GM23338 (cell line): ENCODE measurements at regions not wholly inside any gene's neighbourhood (a gene's known extent, or its start where the extent isn't known, plus 50 kb on each side); places are given as distances from the start of the nearest gene placed in this dataset.

ENCODE experiments used
- ATAC-seq: fragments of 200-7000 bp; cut with Tn5 transposase; 3 replicates; pipeline ENCODE4 v1.9.1; 2020
- DNase-seq: peaks from one replicate; pipeline ENCODE4 v3.0.0-alpha.2; 2015; ENCODE audit warnings: low spot score
- H2AFZ ChIP-seq: fragments of 200-600 bp; sonication (generic); 2 replicates; pipeline ENCODE4 v1.8.0; 2016; ENCODE audit warnings: antibody characterized with exemption, mild to moderate bottlenecking, moderate library complexity
- H3F3A ChIP-seq: fragments of 200-600 bp; sonication (generic); replicated peaks from 2 replicates; pipeline ENCODE4 v1.8.0; 2017; ENCODE audit warnings: antibody characterized with exemption, mixed run types, low read depth
- H3K27ac ChIP-seq: fragments of 200-600 bp; sonication (generic); 2 replicates; pipeline ENCODE4 v1.6.1; 2016; ENCODE audit warnings: low read depth
- H3K27me3 ChIP-seq: fragments of 200-600 bp; sonication (generic); 2 replicates; pipeline ENCODE4 v1.8.0; 2016; ENCODE audit warnings: mild to moderate bottlenecking, mixed run types, moderate library complexity; ENCODE audit not compliant: insufficient read depth
- H3K36me3 ChIP-seq: fragments of 200-600 bp; sonication (generic); 2 replicates; pipeline ENCODE4 v1.8.0; 2016; ENCODE audit warnings: mild to moderate bottlenecking; ENCODE audit not compliant: insufficient read depth
- H3K4me1 ChIP-seq: fragments of 200-600 bp; sonication (generic); 2 replicates; pipeline ENCODE4 v1.8.0; 2016; ENCODE audit warnings: mild to moderate bottlenecking, moderate library complexity; ENCODE audit not compliant: insufficient read depth
- H3K4me2 ChIP-seq: fragments of 200-600 bp; sonication (generic); 2 replicates; pipeline ENCODE4 v1.7.1; 2017; ENCODE audit warnings: mixed run types
- H3K4me3 ChIP-seq: fragments of 200-600 bp; sonication (generic); 2 replicates; pipeline ENCODE4 v1.6.1; 2016; ENCODE audit warnings: mixed run types
- H3K79me2 ChIP-seq: fragments of 200-600 bp; sonication (generic); replicated peaks from 2 replicates; pipeline ENCODE4 v1.8.0; 2017; ENCODE audit warnings: mild to moderate bottlenecking; ENCODE audit not compliant: insufficient read depth
- H3K9me2 ChIP-seq: fragments of 200-600 bp; sonication (generic); 2 replicates; pipeline ENCODE4 v1.8.0; 2017; ENCODE audit not compliant: insufficient read depth
- H4K20me1 ChIP-seq: fragments of 200-600 bp; sonication (generic); replicated peaks from 2 replicates; pipeline ENCODE4 v1.8.0; 2017; ENCODE audit warnings: mild to moderate bottlenecking; ENCODE audit not compliant: insufficient read depth
- H3K27ac Mint-ChIP-seq: 2 replicates; pipeline ENCODE4 v1.8.0; 2020; ENCODE audit warnings: inconsistent platforms, mild to moderate bottlenecking, moderate library complexity, mixed read lengths
- H3K27me3 Mint-ChIP-seq: 3 replicates; pipeline ENCODE4 v1.8.0; 2022; ENCODE audit warnings: low read depth, mild to moderate bottlenecking, moderate library complexity, mixed read lengths, inconsistent platforms; ENCODE audit not compliant: insufficient read depth, poor library complexity
- H3K36me3 Mint-ChIP-seq: 3 replicates; pipeline ENCODE4 v1.8.0; 2021; ENCODE audit warnings: low read depth, mild to moderate bottlenecking, inconsistent platforms, moderate library complexity, mixed read lengths
- H3K4me1 Mint-ChIP-seq: 3 replicates; pipeline ENCODE4 v1.8.0; 2020; ENCODE audit warnings: mild to moderate bottlenecking, inconsistent platforms, mixed read lengths
- H3K4me3 Mint-ChIP-seq: 3 replicates; pipeline ENCODE4 v1.8.0; 2021; ENCODE audit warnings: moderate library complexity, mild to moderate bottlenecking, inconsistent platforms, mixed read lengths
- H3K9me3 Mint-ChIP-seq: 3 replicates; pipeline ENCODE4 v1.8.0; 2020; ENCODE audit warnings: moderate library complexity, mild to moderate bottlenecking, inconsistent platforms, mixed read lengths
- CREB1 ChIP-seq: fragments of 250-450 bp; sonication (Bioruptor Pico); IDR thresholded peaks from 2 replicates; pipeline ENCODE4 v1.5.0; 2020; ENCODE audit warnings: low read depth, mild to moderate bottlenecking, moderate library complexity
- EZH2phosphoT487 ChIP-seq: fragments of 200-600 bp; sonication (generic); IDR thresholded peaks from one replicate; pipeline ENCODE4 v1.8.1; 2018; ENCODE audit warnings: antibody characterized with exemption; ENCODE audit not compliant: unreplicated experiment
- STAT1 ChIP-seq: IDR thresholded peaks from one replicate; pipeline ENCODE4 v1.6.1; 2016; ENCODE audit warnings: antibody characterized with exemption; ENCODE audit not compliant: unreplicated experiment
- ZNF114 ChIP-seq: fragments of 250-450 bp; sonication (Bioruptor Pico); IDR thresholded peaks from 2 replicates; pipeline ENCODE4 v1.5.0; 2020; ENCODE audit warnings: mild to moderate bottlenecking, moderate library complexity
- TF ChIP-seq, protein P1 (sequence below): IDR thresholded peaks from 2 replicates; pipeline ENCODE4 v1.6.1; 2016; ENCODE audit warnings: antibody characterized with exemption
- TF ChIP-seq, protein P2 (sequence below): fragments of 250-450 bp; sonication (Bioruptor Pico); IDR thresholded peaks from 2 replicates; pipeline ENCODE4 v1.5.0; 2020; ENCODE audit warnings: mild to moderate bottlenecking, moderate library complexity

DNA sequence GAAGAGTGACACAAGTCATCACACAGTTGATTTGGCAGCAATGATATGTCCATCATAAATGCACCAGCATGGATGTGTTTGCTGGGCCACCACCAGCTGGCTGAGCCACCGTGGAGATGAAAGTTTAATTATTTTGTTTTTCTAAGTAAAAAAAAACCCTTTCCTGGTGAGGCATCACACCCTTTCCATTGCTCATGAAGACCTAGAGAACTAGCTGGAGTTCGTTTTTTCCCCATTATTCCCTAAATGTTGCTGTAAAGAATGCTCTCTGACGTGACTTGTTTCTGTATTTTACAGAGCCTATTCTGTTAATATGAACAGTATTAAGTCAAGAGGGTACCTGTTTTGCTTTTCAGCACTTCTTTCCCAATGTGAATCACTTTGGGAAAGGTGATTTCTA, 257.9 kb downstream of the MSRB3 start (continued):
- TF ChIP-seq EZH2phosphoT487 = no peak
- TF ChIP-seq, protein P1, sequence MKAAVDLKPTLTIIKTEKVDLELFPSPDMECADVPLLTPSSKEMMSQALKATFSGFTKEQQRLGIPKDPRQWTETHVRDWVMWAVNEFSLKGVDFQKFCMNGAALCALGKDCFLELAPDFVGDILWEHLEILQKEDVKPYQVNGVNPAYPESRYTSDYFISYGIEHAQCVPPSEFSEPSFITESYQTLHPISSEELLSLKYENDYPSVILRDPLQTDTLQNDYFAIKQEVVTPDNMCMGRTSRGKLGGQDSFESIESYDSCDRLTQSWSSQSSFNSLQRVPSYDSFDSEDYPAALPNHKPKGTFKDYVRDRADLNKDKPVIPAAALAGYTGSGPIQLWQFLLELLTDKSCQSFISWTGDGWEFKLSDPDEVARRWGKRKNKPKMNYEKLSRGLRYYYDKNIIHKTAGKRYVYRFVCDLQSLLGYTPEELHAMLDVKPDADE = no peak

DNA sequence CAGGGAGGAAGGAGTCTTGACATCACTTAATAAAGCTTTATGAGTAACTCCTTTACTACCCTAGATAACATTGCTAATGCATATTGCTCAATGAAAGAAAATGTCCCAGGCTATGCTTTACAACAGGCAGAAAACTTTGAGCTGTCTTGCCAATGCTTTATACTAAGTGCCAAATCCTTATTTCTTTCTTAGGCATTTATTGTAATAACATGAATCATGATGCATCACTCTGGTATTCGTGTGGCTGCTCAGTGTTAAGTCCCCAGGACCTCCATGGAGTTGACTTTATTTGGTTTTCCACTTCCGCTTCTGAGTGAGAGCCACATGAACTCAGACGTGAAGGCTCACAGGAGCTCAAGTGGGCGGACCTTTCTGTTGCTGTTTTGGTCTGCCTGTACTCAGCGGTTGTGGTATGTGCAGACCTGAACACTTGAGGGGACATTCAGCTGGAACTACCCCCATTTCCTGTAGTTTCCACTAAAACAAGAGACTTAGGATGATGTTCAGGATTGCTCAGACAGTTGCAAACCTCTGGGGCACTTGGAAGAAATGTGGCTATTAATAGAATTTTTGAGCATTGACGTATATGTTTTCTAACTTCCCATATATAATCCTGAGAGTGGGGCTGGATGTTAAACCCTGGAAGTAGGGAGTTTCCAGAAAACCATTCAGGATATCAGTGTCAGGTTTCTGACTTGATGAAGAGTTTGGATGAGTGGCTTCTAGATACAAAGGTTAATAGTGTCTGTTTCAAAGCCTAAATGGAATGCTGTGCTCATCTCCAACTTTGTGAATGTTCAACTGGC, 258.6 kb downstream of the MSRB3 start:
- H3K27ac Mint-ChIP-seq = no peak overlapping the region
- H3F3A ChIP-seq = no peaks in the 10 kb centered on the region
- H3K4me2 ChIP-seq = no peak overlapping the region
- H4K20me1 ChIP-seq = no peaks in the 10 kb centered on the region
- ATAC-seq (no peak), DNase-seq (no peak)
- TF ChIP-seq STAT1 (no peak), ZNF114 (CRISPR knock-in tag) (no peak), CREB1 (CRISPR knock-in tag) (no peak)
- TF ChIP-seq, protein P2, sequence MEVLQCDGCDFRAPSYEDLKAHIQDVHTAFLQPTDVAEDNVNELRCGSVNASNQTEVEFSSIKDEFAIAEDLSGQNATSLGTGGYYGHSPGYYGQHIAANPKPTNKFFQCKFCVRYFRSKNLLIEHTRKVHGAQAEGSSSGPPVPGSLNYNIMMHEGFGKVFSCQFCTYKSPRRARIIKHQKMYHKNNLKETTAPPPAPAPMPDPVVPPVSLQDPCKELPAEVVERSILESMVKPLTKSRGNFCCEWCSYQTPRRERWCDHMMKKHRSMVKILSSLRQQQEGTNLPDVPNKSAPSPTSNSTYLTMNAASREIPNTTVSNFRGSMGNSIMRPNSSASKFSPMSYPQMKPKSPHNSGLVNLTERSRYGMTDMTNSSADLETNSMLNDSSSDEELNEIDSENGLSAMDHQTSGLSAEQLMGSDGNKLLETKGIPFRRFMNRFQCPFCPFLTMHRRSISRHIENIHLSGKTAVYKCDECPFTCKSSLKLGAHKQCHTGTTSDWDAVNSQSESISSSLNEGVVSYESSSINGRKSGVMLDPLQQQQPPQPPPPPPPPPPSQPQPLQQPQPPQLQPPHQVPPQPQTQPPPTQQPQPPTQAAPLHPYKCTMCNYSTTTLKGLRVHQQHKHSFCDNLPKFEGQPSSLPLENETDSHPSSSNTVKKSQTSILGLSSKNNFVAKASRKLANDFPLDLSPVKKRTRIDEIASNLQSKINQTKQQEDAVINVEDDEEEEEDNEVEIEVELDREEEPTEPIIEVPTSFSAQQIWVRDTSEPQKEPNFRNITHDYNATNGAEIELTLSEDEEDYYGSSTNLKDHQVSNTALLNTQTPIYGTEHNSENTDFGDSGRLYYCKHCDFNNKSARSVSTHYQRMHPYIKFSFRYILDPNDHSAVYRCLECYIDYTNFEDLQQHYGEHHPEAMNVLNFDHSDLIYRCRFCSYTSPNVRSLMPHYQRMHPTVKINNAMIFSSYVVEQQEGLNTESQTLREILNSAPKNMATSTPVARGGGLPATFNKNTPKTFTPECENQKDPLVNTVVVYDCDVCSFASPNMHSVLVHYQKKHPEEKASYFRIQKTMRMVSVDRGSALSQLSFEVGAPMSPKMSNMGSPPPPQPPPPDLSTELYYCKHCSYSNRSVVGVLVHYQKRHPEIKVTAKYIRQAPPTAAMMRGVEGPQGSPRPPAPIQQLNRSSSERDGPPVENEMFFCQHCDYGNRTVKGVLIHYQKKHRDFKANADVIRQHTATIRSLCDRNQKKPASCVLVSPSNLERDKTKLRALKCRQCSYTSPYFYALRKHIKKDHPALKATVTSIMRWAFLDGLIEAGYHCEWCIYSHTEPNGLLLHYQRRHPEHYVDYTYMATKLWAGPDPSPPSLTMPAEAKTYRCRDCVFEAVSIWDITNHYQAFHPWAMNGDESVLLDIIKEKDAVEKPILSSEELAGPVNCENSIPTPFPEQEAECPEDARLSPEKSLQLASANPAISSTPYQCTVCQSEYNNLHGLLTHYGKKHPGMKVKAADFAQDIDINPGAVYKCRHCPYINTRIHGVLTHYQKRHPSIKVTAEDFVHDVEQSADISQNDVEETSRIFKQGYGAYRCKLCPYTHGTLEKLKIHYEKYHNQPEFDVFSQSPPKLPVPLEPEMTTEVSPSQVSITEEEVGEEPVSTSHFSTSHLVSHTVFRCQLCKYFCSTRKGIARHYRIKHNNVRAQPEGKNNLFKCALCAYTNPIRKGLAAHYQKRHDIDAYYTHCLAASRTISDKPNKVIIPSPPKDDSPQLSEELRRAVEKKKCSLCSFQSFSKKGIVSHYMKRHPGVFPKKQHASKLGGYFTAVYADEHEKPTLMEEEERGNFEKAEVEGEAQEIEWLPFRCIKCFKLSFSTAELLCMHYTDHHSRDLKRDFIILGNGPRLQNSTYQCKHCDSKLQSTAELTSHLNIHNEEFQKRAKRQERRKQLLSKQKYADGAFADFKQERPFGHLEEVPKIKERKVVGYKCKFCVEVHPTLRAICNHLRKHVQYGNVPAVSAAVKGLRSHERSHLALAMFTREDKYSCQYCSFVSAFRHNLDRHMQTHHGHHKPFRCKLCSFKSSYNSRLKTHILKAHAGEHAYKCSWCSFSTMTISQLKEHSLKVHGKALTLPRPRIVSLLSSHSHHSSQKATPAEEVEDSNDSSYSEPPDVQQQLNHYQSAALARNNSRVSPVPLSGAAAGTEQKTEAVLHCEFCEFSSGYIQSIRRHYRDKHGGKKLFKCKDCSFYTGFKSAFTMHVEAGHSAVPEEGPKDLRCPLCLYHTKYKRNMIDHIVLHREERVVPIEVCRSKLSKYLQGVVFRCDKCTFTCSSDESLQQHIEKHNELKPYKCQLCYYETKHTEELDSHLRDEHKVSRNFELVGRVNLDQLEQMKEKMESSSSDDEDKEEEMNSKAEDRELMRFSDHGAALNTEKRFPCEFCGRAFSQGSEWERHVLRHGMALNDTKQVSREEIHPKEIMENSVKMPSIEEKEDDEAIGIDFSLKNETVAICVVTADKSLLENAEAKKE (CRISPR knock-in tag) = no peak
- peaks cover 19% of the 10 kb centered on the region for H3K36me3 Mint-ChIP-seq
- peaks cover 7% of the 10 kb centered on the region for H3K4me1 ChIP-seq
- peaks cover 25% of the 10 kb centered on the region for H3K9me3 Mint-ChIP-seq
- H3K79me2 ChIP-seq = no peaks in the 10 kb centered on the region
- peaks cover 4% of the 10 kb centered on the region for H3K27me3 Mint-ChIP-seq
- H3K4me3 ChIP-seq = no peak overlapping the region
- H2AFZ ChIP-seq = peak overlapping the region; percentile 7; the same call in 1 of the 2 replicates
- H3K27ac ChIP-seq = no peak overlapping the region
- peaks cover 15% of the 10 kb centered on the region for H3K4me1 Mint-ChIP-seq
- H3K27me3 ChIP-seq = no peaks in the 10 kb centered on the region
- peaks cover 5% of the 10 kb centered on the region; the same call in 1 of the 2 replicates for H3K9me2 ChIP-seq
- H3K4me3 Mint-ChIP-seq = no peak overlapping the region
- 0 out of 2 replicates have a peak, but pooled peaks cover 16% of the 10 kb centered on the region for H3K36me3 ChIP-seq
